GM18511 (cell line): ENCODE measurements at regions not wholly inside any gene's neighbourhood (a gene's known extent, or its start where the extent isn't known, plus 50 kb on each side); places are given as distances from the start of the nearest gene placed in this dataset.

Experiments used
- ATAC-seq: cut with Tn5 transposase; IDR thresholded peaks from one replicate; pipeline ENCODE4 v1.9.1; 2021; ENCODE audit warnings: mild to moderate bottlenecking, moderate library complexity; ENCODE audit not compliant: unreplicated experiment

- no peak for ATAC-seq
These were observed 268.4 kb downstream of the IRS1 start for GRCh38 chr2:226531061-226531810.

GRCh38 chr2:226529556-226529955 lies 270.1 kb downstream of the IRS1 start:
- ATAC-seq = no peak

GRCh38 chr2:226526716-226527115 lies 272.9 kb downstream of the IRS1 start:
- ATAC-seq = no peak

- ATAC-seq = no peak
These were observed 275.2 kb downstream of the IRS1 start for GRCh38 chr2:226524381-226524843.

- no peak for ATAC-seq
These were observed 278.9 kb downstream of the IRS1 start for GRCh38 chr2:226520723-226521122.

- ATAC-seq = no peak
These were observed 284.1 kb downstream of the IRS1 start for GRCh38 chr2:226515344-226516055.

- ATAC-seq = no peak
These were observed 284.7 kb downstream of the IRS1 start for GRCh38 chr2:226514895-226515294.

- no peak for ATAC-seq
These were observed 288.3 kb downstream of the IRS1 start for GRCh38 chr2:226511311-226511710.

GRCh38 chr2:226508683-226509082 lies 290.9 kb downstream of the IRS1 start:
- ATAC-seq = no peak

- no peak for ATAC-seq
These were observed 291.6 kb downstream of the IRS1 start for GRCh38 chr2:226508005-226508404.

GRCh38 chr2:226497146-226497909 lies 302.3 kb downstream of the IRS1 start:
- ATAC-seq = no peak

GRCh38 chr2:226496273-226496550 lies 303.4 kb downstream of the IRS1 start:
- ATAC-seq = no peak

GRCh38 chr2:226495466-226496272 lies 304.0 kb downstream of the IRS1 start:
- no peak for ATAC-seq

- no peak for ATAC-seq
These were observed 308.5 kb downstream of the IRS1 start for GRCh38 chr2:226491112-226491511.

GRCh38 chr2:226489775-226490541 lies 309.7 kb downstream of the IRS1 start:
- ATAC-seq = peak; percentile 79

- no peak for ATAC-seq
These were observed 311.6 kb downstream of the IRS1 start for GRCh38 chr2:226488034-226488433.

GRCh38 chr2:226487573-226487972 lies 312.0 kb downstream of the IRS1 start:
- ATAC-seq = no peak

- no peak for ATAC-seq
These were observed 315.6 kb downstream of the IRS1 start for GRCh38 chr2:226483745-226484619.

- ATAC-seq = no peak
These were observed 316.5 kb downstream of the IRS1 start for GRCh38 chr2:226483143-226483542.
